ENCODE measurements at regions not wholly inside any gene's neighbourhood (a gene's known extent, or its start where the extent isn't known, plus 50 kb on each side); places are given as distances from the start of the nearest gene placed in this dataset.

GRCh38 chr7:13165854-13166253 is 478.4 kb downstream of the ARL4A start:
- intact Hi-C loops (cut with DNase I; ENCODE audit: low total_unique reads): no loop called here
- H3K4me3 ChIP-seq (ENCODE audit: low read depth, poor library complexity, severe bottlenecking): no peak overlapping the region
- 61 to 66% methylated on average over 4 of the region's 4 CpGs for WGBS, 2 donors
- TF ChIP-seq CTCF (IDR thresholded peaks at IDR 0.05): no peak
- TF ChIP-seq POLR2A (IDR thresholded peaks at IDR 0.05): no peak
- no peak for DNase-seq (ENCODE audit: low spot score in 2 of 2)

- WGBS, 2 donors: 89 to 96% methylated on average over 1 of the region's 1 CpG
Measured at GRCh38 chr7:13166801-13167200, 479.4 kb downstream of the ARL4A start.

GRCh38 chr7:13169356-13169755 is 481.9 kb downstream of the ARL4A start:
- no peak for DNase-seq (ENCODE audit: low spot score in 2 of 2)
- WGBS, 2 donors: 79 to 83% methylated on average over 3 of the region's 3 CpGs
- no peak overlapping the region for H3K4me3 ChIP-seq (ENCODE audit: low read depth, poor library complexity, severe bottlenecking)
- intact Hi-C loops (cut with DNase I; ENCODE audit: low total_unique reads): no loop called here
- TF ChIP-seq CTCF (IDR thresholded peaks at IDR 0.05): no peak
- TF ChIP-seq POLR2A (IDR thresholded peaks at IDR 0.05): no peak

More at GRCh38 chr7:13166801-13167200, 479.4 kb downstream of the ARL4A start:
- H3K4me3 ChIP-seq (ENCODE audit: low read depth, poor library complexity, severe bottlenecking): no peak overlapping the region
- intact Hi-C loops (cut with DNase I; ENCODE audit: low total_unique reads): no loop called here
- DNase-seq (ENCODE audit: low spot score in 2 of 2): no peak
- TF ChIP-seq POLR2A (IDR thresholded peaks at IDR 0.05) (no peak), CTCF (IDR thresholded peaks at IDR 0.05) (no peak)

- intact Hi-C loops (cut with DNase I; ENCODE audit: low total_unique reads): no loop called here
- TF ChIP-seq CTCF (IDR thresholded peaks at IDR 0.05): no peak
- no peak for TF ChIP-seq POLR2A (IDR thresholded peaks at IDR 0.05)
- 82 to 84% methylated on average over 1 of the region's 1 CpG for WGBS, 2 donors
- no peak overlapping the region for H3K4me3 ChIP-seq (ENCODE audit: low read depth, poor library complexity, severe bottlenecking)
- DNase-seq (ENCODE audit: low spot score in 2 of 2): no peak
Measured at GRCh38 chr7:13174991-13175390, 487.6 kb downstream of the ARL4A start.

- no peak for TF ChIP-seq POLR2A (IDR thresholded peaks at IDR 0.05)
- TF ChIP-seq CTCF (IDR thresholded peaks at IDR 0.05): no peak
- intact Hi-C loops (cut with DNase I; ENCODE audit: low total_unique reads): no loop called here
- WGBS, 2 donors: 81 to 82% methylated on average over 5 of the region's 5 CpGs
- no peak for DNase-seq (ENCODE audit: low spot score in 2 of 2)
- H3K4me3 ChIP-seq (ENCODE audit: low read depth, poor library complexity, severe bottlenecking): no peak overlapping the region
Measured at GRCh38 chr7:13179011-13179582, 491.7 kb downstream of the ARL4A start.
